SK-MEL-5 (cell line): ENCODE measurements at regions not wholly inside any gene's neighbourhood (a gene's known extent, or its start where the extent isn't known, plus 50 kb on each side); places are given as distances from the start of the nearest gene placed in this dataset.
"Not testable (repeated sequence)": the region's sequence is repeated elsewhere in the genome, so short reads cannot be mapped to it uniquely, and the experiment has no call there.

ENCODE experiments used
- DNase-seq: peaks from one replicate; pipeline ENCODE4 v3.0.0-alpha.2; 2016; ENCODE audit warnings: low read depth, low spot score
- in situ Hi-C: cut with HindIII; loops from 2 replicates; pipeline ENCODE4 v1.10.0; 2016; ENCODE audit warnings: low sequenced_read_pairs, high pct_unique_total_duplicates, low pct_unique_long_range_greater_than_20kb

- in situ Hi-C loops = loop anchor here (5.0 kb wide), 1 partner anchor 40 kb away; no protein-coding TSS in a partner anchor
- no peak for DNase-seq
These were observed 137.0 kb downstream of the CEBPB start for GRCh38 chr20:50327666-50328065.

- no peak for DNase-seq
- in situ Hi-C loops = loop anchor here (5.0 kb wide), 1 partner anchor 41 kb away; no protein-coding TSS in a partner anchor
These were observed 137.8 kb downstream of the CEBPB start for GRCh38 chr20:50328222-50328979.

DNA sequence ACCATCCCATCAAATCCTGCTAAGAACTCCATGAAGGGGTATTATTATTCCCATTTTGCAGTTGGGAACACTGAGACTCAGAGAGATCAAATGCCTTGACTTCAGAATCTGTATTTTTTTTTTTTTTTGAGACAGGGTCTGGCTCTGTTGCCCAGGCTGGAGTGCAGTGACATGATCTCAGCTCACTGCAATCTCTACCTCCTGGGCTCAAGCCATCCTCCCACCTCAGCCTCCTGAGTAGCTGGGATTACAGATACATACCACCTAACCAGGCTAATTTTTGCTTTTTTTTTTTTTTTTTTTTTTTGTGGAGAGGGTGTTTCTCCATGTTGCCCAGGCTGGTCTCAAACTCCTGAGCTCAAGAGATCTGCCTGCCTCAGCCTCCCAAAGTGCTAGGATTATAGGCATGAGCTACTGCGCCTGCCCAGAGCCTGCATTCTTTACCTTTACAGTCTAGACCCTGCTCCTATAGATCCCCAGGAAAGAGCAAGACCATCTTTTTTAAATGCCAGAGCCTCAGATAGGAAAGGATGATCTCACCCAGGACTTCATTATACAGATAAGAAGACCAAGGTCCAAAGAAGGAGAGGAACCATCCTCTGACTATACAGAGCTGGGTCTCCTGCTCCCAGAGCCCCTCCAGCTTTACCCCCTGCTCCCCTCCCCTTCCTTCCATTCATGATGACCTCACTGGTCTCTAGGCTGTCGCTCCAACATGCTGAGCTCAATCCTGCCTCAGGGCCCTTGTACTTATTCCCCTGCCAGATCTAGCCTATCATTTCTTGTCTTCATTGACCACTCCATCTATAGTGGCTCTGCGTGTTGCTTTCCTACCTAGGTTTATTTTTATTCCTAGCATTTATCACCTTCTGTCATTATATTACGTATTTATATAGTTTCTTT, 138.6 kb downstream of the CEBPB start:
- DNase-seq = no peak
- in situ Hi-C loops = loop anchor here (5.0 kb wide), 1 partner anchor 42 kb away; no protein-coding TSS in a partner anchor

- in situ Hi-C loops = loop anchor here (5.0 kb wide), 1 partner anchor 43 kb away; no protein-coding TSS in a partner anchor
These were observed 139.4 kb downstream of the CEBPB start for GRCh38 chr20:50329981-50330503.

DNA sequence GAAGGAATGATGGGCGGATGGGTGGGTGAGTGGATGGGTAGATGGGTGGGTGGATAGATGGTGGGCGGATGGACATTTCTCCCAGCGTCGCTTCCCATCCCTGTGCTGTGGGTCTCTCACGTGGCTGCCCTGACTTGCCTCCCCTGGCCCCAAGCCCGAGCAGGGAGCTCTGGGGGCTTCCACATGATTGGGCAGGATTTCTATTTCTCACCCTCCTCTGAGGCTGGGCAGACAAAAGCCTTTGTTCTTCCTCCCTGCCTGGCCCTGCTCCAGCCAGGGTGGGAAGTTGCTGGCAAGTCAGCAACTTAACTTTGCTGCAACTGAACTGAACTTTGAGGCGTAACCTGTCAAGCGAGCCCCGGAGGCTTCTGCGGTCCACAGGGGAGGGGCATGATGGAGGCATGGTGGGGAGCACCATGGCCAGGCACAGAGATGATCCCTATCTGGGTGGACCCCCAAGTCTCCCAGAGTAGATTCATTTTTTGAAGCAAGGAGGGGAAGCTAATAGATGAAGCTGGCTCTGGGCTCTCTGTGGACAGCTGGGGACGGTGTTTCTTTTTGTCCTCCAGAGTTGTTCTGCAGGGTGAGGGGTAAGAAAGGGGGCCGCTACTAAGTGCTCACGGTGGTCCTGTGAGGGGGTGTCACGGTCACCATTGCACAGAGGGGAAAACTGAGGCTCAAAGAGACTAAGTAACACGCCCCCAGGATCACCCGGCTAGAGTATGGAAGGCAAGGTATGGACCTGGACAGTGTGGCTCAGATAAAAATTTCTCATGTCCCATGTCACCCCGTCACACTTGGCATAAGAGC, 140.1 kb downstream of the CEBPB start:
- no peak for DNase-seq
- in situ Hi-C loops = no loop called here

More at GRCh38 chr20:50329981-50330503, 139.4 kb downstream of the CEBPB start:
- DNase-seq = no peak

DNA sequence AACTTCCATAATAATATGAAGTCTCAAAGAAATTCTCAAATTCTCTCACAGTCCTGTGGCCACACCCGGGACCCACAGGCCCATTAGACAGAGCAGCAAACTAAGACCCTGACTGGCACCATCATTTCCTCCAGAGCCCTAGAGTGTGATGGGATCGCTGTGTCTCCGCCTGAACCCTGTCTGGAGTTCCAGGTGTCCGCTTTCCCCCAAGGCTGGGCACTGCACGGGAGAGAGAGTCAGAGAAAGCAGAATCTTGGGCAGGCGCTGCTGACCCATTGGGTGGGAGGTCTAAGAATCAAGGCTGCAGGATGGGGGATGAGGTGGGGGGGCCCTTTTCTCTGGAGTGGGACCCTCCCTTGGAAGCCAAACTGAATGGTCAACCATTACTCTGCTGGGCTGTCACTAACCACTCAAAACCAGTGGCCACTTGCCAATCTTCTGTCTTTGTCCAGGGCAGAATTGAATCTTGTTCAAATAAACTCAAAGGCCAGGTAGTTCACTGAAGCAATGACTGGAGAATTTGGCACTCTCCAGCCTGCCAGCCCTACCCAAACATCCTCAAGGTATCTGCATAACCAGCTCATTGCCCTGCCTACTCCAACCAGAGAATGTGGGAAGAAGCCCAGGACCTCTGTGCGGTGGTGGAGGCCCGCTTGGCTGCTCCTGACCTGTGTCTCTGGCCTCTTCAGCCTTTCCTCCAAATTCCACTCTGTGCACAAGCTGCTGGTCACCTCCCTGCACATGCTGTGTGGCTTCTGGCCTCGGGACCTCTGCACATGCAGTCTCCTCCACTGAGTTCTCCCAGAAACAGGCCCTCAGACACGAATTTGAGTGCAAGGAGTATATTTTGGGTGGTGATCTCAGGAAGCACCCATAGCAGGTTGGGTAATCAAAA, 141.1 kb downstream of the CEBPB start:
- DNase-seq = no peak
- in situ Hi-C loops = no loop called here

DNA sequence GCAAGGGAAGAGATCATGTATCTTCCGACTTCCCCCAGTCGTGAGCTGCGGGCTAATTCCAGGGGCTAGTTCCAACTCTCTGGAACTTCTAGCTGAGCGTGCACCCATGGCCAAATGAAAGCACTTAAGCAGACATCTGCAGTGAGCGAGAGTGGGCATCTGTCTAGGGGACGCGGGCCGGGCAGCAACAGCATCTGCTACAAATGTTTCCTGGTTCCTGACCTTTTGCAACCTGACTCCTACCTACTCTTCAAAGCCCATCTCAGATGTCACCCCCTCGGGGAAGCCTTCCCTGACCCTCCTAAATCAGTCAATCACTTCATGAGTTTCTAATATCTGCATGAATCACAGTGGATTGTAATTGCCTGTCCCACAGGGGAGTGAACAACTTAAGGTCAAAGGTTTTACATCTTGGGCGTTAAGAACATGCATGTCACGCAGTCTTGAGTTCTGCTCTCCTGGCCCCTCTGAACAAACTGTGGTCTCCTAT, 141.9 kb downstream of the CEBPB start:
- in situ Hi-C loops = no loop called here
- DNase-seq = no peak

DNA sequence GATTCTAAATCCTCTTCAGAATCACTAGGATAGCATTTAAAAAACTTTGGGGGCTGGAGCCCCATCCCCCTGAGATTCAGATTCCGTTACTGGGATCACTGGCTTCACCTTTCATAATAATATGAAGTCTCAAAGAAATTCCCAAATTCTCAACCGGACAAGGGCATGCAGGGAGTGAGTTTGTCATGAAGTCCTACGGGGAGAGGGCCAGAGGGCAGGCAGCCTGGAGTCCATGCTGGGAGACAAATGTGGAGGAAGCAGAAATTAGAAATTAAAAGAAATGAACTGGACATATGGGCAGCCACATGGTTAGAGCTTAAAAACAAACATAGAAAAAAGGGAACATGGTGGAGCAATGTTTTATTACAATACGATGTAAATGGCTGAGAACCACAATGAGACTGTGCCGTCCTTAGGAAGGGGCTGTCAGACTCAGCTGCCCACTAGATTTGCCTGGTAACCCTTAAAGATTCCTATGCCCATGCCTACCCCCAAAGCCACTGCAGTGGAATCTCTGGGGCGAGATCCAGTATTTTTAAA, 142.6 kb downstream of the CEBPB start:
- no peak for DNase-seq
- in situ Hi-C loops = no loop called here

DNA sequence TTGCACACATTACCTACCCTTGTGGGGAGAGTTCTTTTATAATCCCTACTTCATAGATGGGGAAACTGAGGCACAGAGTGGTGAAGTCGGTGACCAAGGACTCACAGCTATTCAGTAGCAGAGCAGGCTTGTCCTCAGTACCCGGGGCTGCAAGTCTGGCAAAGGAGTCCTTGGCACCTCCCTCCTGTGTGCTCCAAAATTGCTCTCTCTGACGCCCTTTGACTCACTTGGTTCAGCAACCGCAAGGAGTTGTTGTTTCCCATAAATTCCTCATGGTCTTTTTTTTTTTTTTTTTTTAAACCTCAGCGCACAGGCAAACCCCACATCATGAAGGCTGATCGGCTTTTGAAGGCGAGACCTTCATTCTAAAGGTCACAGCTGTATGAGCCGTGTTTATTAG, 143.2 kb downstream of the CEBPB start:
- no peak for DNase-seq
- in situ Hi-C loops = no loop called here

DNA sequence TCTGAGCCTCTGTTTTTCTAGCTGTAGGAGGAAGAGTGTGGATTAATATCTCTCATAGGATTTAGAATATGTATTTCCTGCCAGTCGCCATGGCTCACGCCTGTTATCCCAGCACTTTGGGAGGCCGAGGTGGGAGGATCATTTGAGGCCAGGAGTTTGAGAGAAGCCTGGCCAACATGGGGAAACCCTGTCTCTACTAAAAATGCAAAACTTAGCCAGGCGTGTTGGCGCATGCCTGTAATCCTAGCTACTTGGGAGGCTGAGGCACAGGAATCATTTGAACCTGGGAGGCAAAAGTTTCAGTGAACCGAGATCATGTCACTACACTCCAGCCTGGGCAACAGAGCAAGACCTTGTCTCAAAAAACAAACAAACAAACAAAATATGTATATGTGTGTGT, 143.9 kb downstream of the CEBPB start:
- DNase-seq, in situ Hi-C loops: not testable (repeated sequence)

GRCh38 chr20:50335105-50335504, 144.5 kb downstream of the CEBPB start:
- in situ Hi-C loops = no loop called here
- DNase-seq = peak; percentile 76

GRCh38 chr20:50335866-50336265, 145.2 kb downstream of the CEBPB start:
- no peak for DNase-seq
- in situ Hi-C loops = no loop called here

GRCh38 chr20:50336661-50337060, 146.0 kb downstream of the CEBPB start:
- DNase-seq = no peak
- in situ Hi-C loops = no loop called here

- no peak for DNase-seq
- in situ Hi-C loops = no loop called here
These were observed 147.2 kb downstream of the CEBPB start for GRCh38 chr20:50337521-50338466.
